ENCODE measurements at regions not wholly inside any gene's neighbourhood (a gene's known extent, or its start where the extent isn't known, plus 50 kb on each side); places are given as distances from the start of the nearest gene placed in this dataset.

- TF ChIP-seq CTCF (IDR thresholded peaks at IDR 0.05) = no peak
- Histone ChIP-seq H3K9ac (ENCODE audit: low read depth in 2 of 2, low read length in 2 of 2) (no peak overlapping the region), H3K27ac (no peak overlapping the region), H3K4me1 (no peaks in the 10 kb centered on the region), H3K36me3 (no peaks in the 10 kb centered on the region), H3K27me3 (no peaks in the 10 kb centered on the region), H3K9me3 (no peaks in the 10 kb centered on the region), H3K4me3 (no peak overlapping the region)
- intact Hi-C loops (cut with DNase I) = no loop called here
- no peak for DNase-seq
Measured at GRCh38 chr14:71468701-71469100, 463.5 kb upstream of the RGS6 start.

GRCh38 chr14:71469643-71470335 is 462.4 kb upstream of the RGS6 start:
- intact Hi-C loops (cut with DNase I) = no loop called here

GRCh38 chr14:71471634-71472355 is 460.4 kb upstream of the RGS6 start:
- Histone ChIP-seq H3K27me3 (no peaks in the 10 kb centered on the region), H3K4me3 (no peak overlapping the region), H3K4me1 (no peaks in the 10 kb centered on the region), H3K9ac (ENCODE audit: low read depth in 2 of 2, low read length in 2 of 2) (no peak overlapping the region), H3K9me3 (no peaks in the 10 kb centered on the region), H3K27ac (no peak overlapping the region), H3K36me3 (no peaks in the 10 kb centered on the region)
- TF ChIP-seq CTCF (IDR thresholded peaks at IDR 0.05) = no peak
- intact Hi-C loops (cut with DNase I) = no loop called here
- DNase-seq = no peak

More at GRCh38 chr14:71469643-71470335, 462.4 kb upstream of the RGS6 start:
- no peaks in the 10 kb centered on the region for H3K9me3 ChIP-seq
- H3K9ac ChIP-seq (ENCODE audit: low read depth in 2 of 2, low read length in 2 of 2) = no peak overlapping the region
- DNase-seq = no peak
- H3K36me3 ChIP-seq = no peaks in the 10 kb centered on the region
- H3K27me3 ChIP-seq = no peaks in the 10 kb centered on the region
- no peaks in the 10 kb centered on the region for H3K4me1 ChIP-seq
- H3K4me3 ChIP-seq = no peak overlapping the region
- H3K27ac ChIP-seq = no peak overlapping the region
- no peak for TF ChIP-seq CTCF (IDR thresholded peaks at IDR 0.05)

GRCh38 chr14:71472356-71473340 is 459.6 kb upstream of the RGS6 start:
- no peak overlapping the region for H3K27ac ChIP-seq
- no peak overlapping the region for H3K9ac ChIP-seq (ENCODE audit: low read depth in 2 of 2, low read length in 2 of 2)
- no peak for DNase-seq
- TF ChIP-seq CTCF (IDR thresholded peaks at IDR 0.05) = no peak
- no peaks in the 10 kb centered on the region for H3K36me3 ChIP-seq
- no peak overlapping the region for H3K4me3 ChIP-seq
- H3K9me3 ChIP-seq = no peaks in the 10 kb centered on the region
- H3K27me3 ChIP-seq = no peaks in the 10 kb centered on the region
- intact Hi-C loops (cut with DNase I) = no loop called here
- H3K4me1 ChIP-seq = no peaks in the 10 kb centered on the region

- no peaks in the 10 kb centered on the region for H3K36me3 ChIP-seq
- intact Hi-C loops (cut with DNase I) = no loop called here
- H3K4me3 ChIP-seq = no peak overlapping the region
- no peaks in the 10 kb centered on the region for H3K27me3 ChIP-seq
- H3K9ac ChIP-seq (ENCODE audit: low read depth in 2 of 2, low read length in 2 of 2) = no peak overlapping the region
- no peak for DNase-seq
- no peaks in the 10 kb centered on the region for H3K4me1 ChIP-seq
- no peak for TF ChIP-seq CTCF (IDR thresholded peaks at IDR 0.05)
- H3K9me3 ChIP-seq = no peaks in the 10 kb centered on the region
- H3K27ac ChIP-seq = no peak overlapping the region
Measured at GRCh38 chr14:71473843-71474242, 458.4 kb upstream of the RGS6 start.

Data from colonic mucosa (tissue), 4 donors.